SJCRH30 (cell line): ENCODE measurements at regions not wholly inside any gene's neighbourhood (a gene's known extent, or its start where the extent isn't known, plus 50 kb on each side); places are given as distances from the start of the nearest gene placed in this dataset.

Experiments
- DNase-seq, 2 experiments: peaks; one replicate each; pipeline ENCODE4 v3.0.0-alpha.2; 2015 to 2020
- H3K27ac ChIP-seq: fragments of 250-450 bp; sonication (Bioruptor Pico); 2 replicates; pipeline ENCODE4 v1.5.1; 2020; ENCODE audit warnings: mild to moderate bottlenecking, moderate library complexity
- H3K27me3 ChIP-seq: fragments of 250-450 bp; sonication (Bioruptor Pico); 2 replicates; pipeline ENCODE4 v1.5.1; 2020; ENCODE audit warnings: mild to moderate bottlenecking, moderate library complexity
- H3K36me3 ChIP-seq: fragments of 250-450 bp; sonication (Bioruptor Pico); 2 replicates; pipeline ENCODE4 v1.5.1; 2020; ENCODE audit warnings: mild to moderate bottlenecking, moderate library complexity
- H3K4me1 ChIP-seq: fragments of 250-450 bp; sonication (Bioruptor Pico); 2 replicates; pipeline ENCODE4 v1.5.1; 2020; ENCODE audit warnings: mild to moderate bottlenecking, moderate library complexity
- H3K4me3 ChIP-seq: fragments of 250-450 bp; sonication (Bioruptor Pico); 2 replicates; pipeline ENCODE4 v1.5.1; 2020; ENCODE audit warnings: mild to moderate bottlenecking, moderate library complexity
- H3K9me3 ChIP-seq: fragments of 250-450 bp; sonication (Bioruptor Pico); replicated peaks from 2 replicates; pipeline ENCODE4 v1.5.1; 2020; ENCODE audit warnings: mild to moderate bottlenecking, moderate library complexity

GRCh38 chr1:55560266-55560665, 345.1 kb upstream of the USP24 start:
- H3K27ac ChIP-seq, result no peak overlapping the region
- no peak for DNase-seq
- H3K9me3 ChIP-seq, result no peaks in the 10 kb centered on the region
- H3K4me3 ChIP-seq, result no peak overlapping the region
- H3K27me3 ChIP-seq, result peaks cover 3% of the 10 kb centered on the region; the same call in 1 of the 2 replicates
- no peaks in the 10 kb centered on the region for H3K36me3 ChIP-seq
- H3K4me1 ChIP-seq, result no peaks in the 10 kb centered on the region

DNA sequence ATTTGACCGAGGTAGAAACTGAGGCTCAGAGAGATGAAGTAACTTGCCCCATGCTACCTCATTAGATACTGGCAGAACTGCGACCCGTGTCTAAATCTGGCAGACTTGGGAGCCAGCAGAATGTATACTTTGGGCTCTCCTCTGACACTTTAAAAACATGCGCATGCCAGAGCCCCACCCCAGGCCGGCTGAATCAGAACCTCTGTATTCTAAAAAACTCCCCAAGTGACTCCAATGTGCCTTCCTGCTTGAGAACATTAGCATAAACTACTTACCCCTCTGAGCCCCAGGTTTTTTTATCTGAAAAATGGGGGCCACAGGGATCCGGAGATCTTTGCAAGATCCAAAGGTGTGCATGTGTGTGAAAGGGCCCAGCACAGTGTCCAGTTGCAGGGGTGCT, 344.7 kb upstream of the USP24 start:
- no peaks in the 10 kb centered on the region for H3K4me1 ChIP-seq
- peaks cover 3% of the 10 kb centered on the region; the same call in 1 of the 2 replicates for H3K27me3 ChIP-seq
- no peak for DNase-seq
- H3K4me3 ChIP-seq, result no peak overlapping the region
- no peak overlapping the region for H3K27ac ChIP-seq
- H3K9me3 ChIP-seq, result no peaks in the 10 kb centered on the region
- no peaks in the 10 kb centered on the region for H3K36me3 ChIP-seq

- no peak overlapping the region for H3K4me3 ChIP-seq
- H3K27ac ChIP-seq, result no peak overlapping the region
- DNase-seq, result no peak
- H3K27me3 ChIP-seq, result peaks cover 3% of the 10 kb centered on the region; the same call in 1 of the 2 replicates
- no peaks in the 10 kb centered on the region for H3K9me3 ChIP-seq
- no peaks in the 10 kb centered on the region for H3K4me1 ChIP-seq
- no peaks in the 10 kb centered on the region for H3K36me3 ChIP-seq
Measured at GRCh38 chr1:55559161-55559611, 344.0 kb upstream of the USP24 start.

- Histone ChIP-seq H3K4me1 (no peaks in the 10 kb centered on the region), H3K27ac (no peak overlapping the region), H3K9me3 (no peaks in the 10 kb centered on the region), H3K27me3 (peaks cover 3% of the 10 kb centered on the region; the same call in 1 of the 2 replicates), H3K36me3 (no peaks in the 10 kb centered on the region), H3K4me3 (no peak overlapping the region)
- DNase-seq, result no peak
Measured at GRCh38 chr1:55558515-55558914, 343.4 kb upstream of the USP24 start.

DNA sequence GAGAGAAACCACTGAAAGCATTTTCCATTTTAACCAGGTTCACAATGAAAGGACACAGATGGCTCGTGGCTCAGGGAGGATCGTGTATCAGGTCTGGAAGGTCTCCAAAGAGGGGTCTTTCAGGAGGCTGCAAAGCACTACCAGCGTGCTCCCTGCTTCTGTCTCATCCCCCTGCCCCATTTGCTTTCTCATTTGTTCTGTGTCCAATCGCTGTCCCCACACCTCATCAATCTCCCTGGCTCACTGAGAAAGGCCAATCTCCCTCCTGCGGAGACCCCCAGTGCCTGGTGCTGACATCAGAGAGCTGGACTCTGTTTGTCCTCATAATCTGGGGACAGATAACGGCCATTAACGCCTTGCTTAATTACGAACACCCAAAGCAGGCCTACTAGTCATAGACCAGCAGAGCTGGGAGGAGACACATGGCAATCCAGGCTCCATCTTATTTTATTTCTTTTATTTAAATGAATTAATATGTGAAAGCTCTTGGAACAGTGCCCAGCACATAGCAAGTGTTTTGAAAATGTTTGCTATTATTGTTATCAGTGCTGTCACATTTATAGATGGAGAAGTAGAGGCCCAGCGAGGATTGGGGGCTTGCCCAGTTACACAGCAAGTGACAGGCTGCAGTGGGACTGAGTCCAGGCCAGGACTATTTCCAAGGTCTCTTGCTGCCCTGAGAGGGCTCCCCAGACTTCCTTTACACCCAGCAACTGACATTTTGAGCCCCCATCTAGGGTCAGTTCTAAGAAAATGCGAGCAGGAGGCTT, 341.0 kb upstream of the USP24 start:
- Histone ChIP-seq H3K9me3 (no peaks in the 10 kb centered on the region), H3K36me3 (no peaks in the 10 kb centered on the region), H3K27ac (no peak overlapping the region), H3K4me3 (no peak overlapping the region), H3K4me1 (no peaks in the 10 kb centered on the region), H3K27me3 (peaks cover 3% of the 10 kb centered on the region; the same call in 1 of the 2 replicates)
- DNase-seq, result no peak

DNA sequence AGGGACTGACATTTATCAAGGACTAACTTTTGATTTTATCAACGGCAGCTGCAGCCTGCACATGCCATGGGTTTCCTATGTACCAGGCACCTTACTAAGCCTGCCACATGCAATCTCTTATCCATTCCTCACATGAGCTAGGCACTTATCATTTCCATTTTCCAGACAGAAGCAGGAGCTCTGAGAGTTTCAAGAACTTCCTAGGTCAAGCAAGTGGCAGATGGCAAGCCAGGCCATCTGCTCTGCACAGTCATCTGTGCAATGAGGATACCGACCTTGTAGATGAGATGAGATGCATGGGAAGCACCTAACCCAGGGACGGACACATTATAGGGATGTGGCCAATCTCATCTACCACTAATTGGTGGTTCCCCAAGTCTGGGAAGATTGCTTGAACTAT, 339.4 kb upstream of the USP24 start:
- Histone ChIP-seq H3K27me3 (peaks cover 3% of the 10 kb centered on the region; the same call in 1 of the 2 replicates), H3K4me3 (no peak overlapping the region), H3K4me1 (no peaks in the 10 kb centered on the region), H3K36me3 (no peaks in the 10 kb centered on the region), H3K27ac (no peak overlapping the region), H3K9me3 (no peaks in the 10 kb centered on the region)
- DNase-seq, result no peak

DNA sequence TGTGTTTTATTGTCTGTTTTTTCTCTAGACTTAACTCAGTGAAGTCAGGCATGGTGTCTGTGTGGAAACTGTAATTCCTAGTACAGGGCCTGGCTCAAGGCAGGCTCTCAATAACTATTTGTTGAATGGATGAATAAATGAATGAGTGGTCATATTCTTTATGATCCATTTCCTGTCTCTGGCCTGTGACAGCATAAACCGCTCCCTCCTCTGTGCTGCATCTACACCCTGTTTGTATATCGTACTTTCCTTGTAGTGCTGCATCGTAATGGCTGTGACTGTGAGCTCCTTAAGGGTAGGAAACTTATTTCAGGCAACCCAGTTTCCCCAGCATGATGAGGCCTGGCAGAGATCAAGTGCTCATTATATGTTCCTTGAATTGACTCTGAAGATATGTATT, 337.5 kb upstream of the USP24 start:
- H3K9me3 ChIP-seq, result no peaks in the 10 kb centered on the region
- no peaks in the 10 kb centered on the region for H3K4me1 ChIP-seq
- no peak for DNase-seq
- no peaks in the 10 kb centered on the region for H3K36me3 ChIP-seq
- no peak overlapping the region for H3K27ac ChIP-seq
- no peak overlapping the region for H3K4me3 ChIP-seq
- H3K27me3 ChIP-seq, result no peaks in the 10 kb centered on the region

GRCh38 chr1:55547405-55547804, 332.2 kb upstream of the USP24 start:
- H3K27me3 ChIP-seq, result no peaks in the 10 kb centered on the region
- no peak overlapping the region for H3K4me3 ChIP-seq
- no peaks in the 10 kb centered on the region for H3K9me3 ChIP-seq
- H3K27ac ChIP-seq, result no peak overlapping the region
- no peaks in the 10 kb centered on the region for H3K36me3 ChIP-seq
- no peaks in the 10 kb centered on the region for H3K4me1 ChIP-seq
- no peak for DNase-seq

GRCh38 chr1:55546553-55546952, 331.4 kb upstream of the USP24 start:
- H3K27me3 ChIP-seq, result no peaks in the 10 kb centered on the region

DNA sequence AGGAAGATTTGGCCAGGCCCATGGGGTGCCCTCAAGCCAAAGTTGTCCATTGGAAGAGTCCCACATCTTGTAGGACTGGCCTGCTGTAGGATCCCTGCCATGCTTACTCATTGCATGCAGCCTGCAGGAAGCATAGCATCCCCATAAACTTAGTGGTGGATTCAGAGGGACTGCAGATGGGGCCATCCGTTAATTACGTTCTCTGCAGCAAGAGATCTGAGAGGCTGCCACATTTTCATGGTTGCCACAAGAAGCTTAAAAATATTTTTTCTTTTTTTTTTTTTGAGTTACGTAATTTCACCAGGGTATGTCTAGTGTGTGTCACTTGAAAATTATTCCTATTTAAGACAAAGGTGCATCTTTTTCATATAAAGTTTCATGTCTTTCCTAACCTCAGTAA, 329.7 kb upstream of the USP24 start:
- Histone ChIP-seq H3K27ac (no peak overlapping the region), H3K27me3 (no peaks in the 10 kb centered on the region), H3K9me3 (no peaks in the 10 kb centered on the region), H3K4me1 (no peaks in the 10 kb centered on the region), H3K36me3 (no peaks in the 10 kb centered on the region), H3K4me3 (no peak overlapping the region)
- DNase-seq, result no peak

More at GRCh38 chr1:55546553-55546952, 331.4 kb upstream of the USP24 start:
- Histone ChIP-seq H3K9me3 (no peaks in the 10 kb centered on the region), H3K36me3 (no peaks in the 10 kb centered on the region), H3K4me3 (no peak overlapping the region), H3K4me1 (no peaks in the 10 kb centered on the region), H3K27ac (no peak overlapping the region)
- DNase-seq, result no peak

GRCh38 chr1:55542901-55543504, 327.8 kb upstream of the USP24 start:
- no peaks in the 10 kb centered on the region for H3K36me3 ChIP-seq
- H3K27ac ChIP-seq, result no peak overlapping the region
- H3K9me3 ChIP-seq, result no peaks in the 10 kb centered on the region
- no peak for DNase-seq
- no peaks in the 10 kb centered on the region for H3K4me1 ChIP-seq
- no peak overlapping the region for H3K4me3 ChIP-seq
- no peaks in the 10 kb centered on the region for H3K27me3 ChIP-seq

GRCh38 chr1:55541296-55541695, 326.1 kb upstream of the USP24 start:
- no peak overlapping the region for H3K4me3 ChIP-seq
- no peaks in the 10 kb centered on the region for H3K27me3 ChIP-seq
- H3K36me3 ChIP-seq, result no peaks in the 10 kb centered on the region
- no peak overlapping the region for H3K27ac ChIP-seq
- no peaks in the 10 kb centered on the region for H3K9me3 ChIP-seq
- no peaks in the 10 kb centered on the region for H3K4me1 ChIP-seq
- no peak for DNase-seq

DNA sequence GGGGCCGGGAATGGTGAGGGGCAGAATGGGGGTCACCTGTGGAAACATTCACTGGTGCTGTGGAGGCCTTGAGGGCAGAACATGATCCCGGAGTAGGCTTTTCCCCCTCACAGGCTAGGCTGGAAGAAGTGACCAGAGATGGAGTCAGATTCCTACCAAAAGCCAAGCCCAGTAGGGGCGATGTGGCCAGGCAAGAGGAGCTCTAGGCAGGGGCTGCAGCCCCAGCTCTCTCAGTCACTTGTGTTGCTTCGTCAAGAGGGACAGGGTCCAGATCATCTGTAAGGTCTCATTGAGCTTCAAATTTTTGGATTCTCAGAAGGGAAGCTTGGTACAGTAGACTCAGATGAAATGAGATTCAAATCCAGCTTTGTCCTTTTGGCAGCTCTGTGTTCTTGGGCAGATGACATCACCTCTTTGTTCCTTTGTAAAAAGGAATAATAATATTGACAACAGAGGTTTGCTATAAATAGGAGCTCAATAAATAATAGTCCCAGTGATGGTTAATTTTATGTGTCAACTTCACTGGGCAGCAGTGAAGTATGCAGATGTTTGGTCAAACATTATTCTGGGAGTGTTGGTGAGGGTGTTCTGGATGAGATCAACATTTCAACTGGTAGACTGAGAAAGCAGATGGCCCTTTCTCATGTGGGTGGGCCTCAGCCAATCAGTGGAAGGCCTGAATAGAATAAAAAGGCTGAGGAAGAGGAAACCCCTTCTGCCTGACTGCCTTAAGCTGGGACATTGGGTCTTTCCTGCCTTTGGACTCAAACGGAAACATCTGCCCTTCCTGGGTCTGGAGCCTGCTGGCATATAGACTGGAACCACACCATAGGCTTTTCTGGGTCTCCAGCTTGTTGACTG, 324.7 kb upstream of the USP24 start:
- no peaks in the 10 kb centered on the region for H3K36me3 ChIP-seq
- DNase-seq, result no peak
- no peak overlapping the region for H3K4me3 ChIP-seq

GRCh38 chr1:55538428-55538827, 323.3 kb upstream of the USP24 start:
- no peaks in the 10 kb centered on the region for H3K9me3 ChIP-seq
- H3K36me3 ChIP-seq, result no peaks in the 10 kb centered on the region
- no peaks in the 10 kb centered on the region for H3K4me1 ChIP-seq
- H3K27ac ChIP-seq, result no peak overlapping the region
- no peak for DNase-seq
- no peak overlapping the region for H3K4me3 ChIP-seq
- H3K27me3 ChIP-seq, result no peaks in the 10 kb centered on the region

More for the DNA sequence above, 324.7 kb upstream of the USP24 start:
- Histone ChIP-seq H3K27me3 (no peaks in the 10 kb centered on the region), H3K4me1 (no peaks in the 10 kb centered on the region), H3K27ac (no peak overlapping the region), H3K9me3 (no peaks in the 10 kb centered on the region)

GRCh38 chr1:55536545-55536865, 321.3 kb upstream of the USP24 start:
- H3K36me3 ChIP-seq, result no peaks in the 10 kb centered on the region
- DNase-seq, result no peak
- H3K9me3 ChIP-seq, result no peaks in the 10 kb centered on the region
- no peaks in the 10 kb centered on the region for H3K27me3 ChIP-seq
- H3K4me3 ChIP-seq, result no peak overlapping the region
- no peaks in the 10 kb centered on the region for H3K4me1 ChIP-seq
- no peak overlapping the region for H3K27ac ChIP-seq
